Choroid plexus epithelial cell (primary cell): ENCODE measurements at regions not wholly inside any gene's neighbourhood (a gene's known extent, or its start where the extent isn't known, plus 50 kb on each side); places are given as distances from the start of the nearest gene placed in this dataset.

Experiments
- DNase-seq: peaks from one replicate; pipeline ENCODE4 v3.0.0-alpha.2; 2010; ENCODE audit warnings: low read depth
- H3K4me3 ChIP-seq: 2 replicates; pipeline ENCODE4 v1.5.1; 2011; ENCODE audit warnings: low read depth, mild to moderate bottlenecking, control low read depth, low read length, moderate library complexity
- TF ChIP-seq, protein P1 (sequence below): conservative IDR thresholded peaks from 2 replicates; pipeline ENCODE4 v1.5.1; 2011; ENCODE audit warnings: low read depth, mild to moderate bottlenecking, control low read depth, inconsistent platforms, low read length, moderate library complexity

DNA sequence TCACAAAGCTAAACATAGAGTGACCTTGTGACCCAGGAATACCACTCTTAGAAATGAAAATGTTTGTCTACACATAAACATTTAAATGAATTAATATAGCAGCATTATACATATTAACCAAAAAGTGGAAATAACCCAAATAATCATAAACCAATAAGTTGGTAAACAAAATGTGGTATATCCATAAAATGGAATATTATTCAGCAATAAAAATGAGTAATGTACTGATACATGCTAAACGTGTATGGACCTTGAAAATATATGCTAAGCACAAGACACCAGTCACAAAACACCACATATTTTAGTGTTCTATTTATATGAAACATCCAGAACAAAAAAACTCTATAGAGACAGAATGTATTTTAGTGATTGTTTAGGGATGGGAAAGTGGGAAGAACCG, 68.9 kb upstream of the FUT9 start:
- no peak overlapping the region for H3K4me3 ChIP-seq
- no peak for DNase-seq
- TF ChIP-seq, protein P1, sequence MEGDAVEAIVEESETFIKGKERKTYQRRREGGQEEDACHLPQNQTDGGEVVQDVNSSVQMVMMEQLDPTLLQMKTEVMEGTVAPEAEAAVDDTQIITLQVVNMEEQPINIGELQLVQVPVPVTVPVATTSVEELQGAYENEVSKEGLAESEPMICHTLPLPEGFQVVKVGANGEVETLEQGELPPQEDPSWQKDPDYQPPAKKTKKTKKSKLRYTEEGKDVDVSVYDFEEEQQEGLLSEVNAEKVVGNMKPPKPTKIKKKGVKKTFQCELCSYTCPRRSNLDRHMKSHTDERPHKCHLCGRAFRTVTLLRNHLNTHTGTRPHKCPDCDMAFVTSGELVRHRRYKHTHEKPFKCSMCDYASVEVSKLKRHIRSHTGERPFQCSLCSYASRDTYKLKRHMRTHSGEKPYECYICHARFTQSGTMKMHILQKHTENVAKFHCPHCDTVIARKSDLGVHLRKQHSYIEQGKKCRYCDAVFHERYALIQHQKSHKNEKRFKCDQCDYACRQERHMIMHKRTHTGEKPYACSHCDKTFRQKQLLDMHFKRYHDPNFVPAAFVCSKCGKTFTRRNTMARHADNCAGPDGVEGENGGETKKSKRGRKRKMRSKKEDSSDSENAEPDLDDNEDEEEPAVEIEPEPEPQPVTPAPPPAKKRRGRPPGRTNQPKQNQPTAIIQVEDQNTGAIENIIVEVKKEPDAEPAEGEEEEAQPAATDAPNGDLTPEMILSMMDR: no peak

DNA sequence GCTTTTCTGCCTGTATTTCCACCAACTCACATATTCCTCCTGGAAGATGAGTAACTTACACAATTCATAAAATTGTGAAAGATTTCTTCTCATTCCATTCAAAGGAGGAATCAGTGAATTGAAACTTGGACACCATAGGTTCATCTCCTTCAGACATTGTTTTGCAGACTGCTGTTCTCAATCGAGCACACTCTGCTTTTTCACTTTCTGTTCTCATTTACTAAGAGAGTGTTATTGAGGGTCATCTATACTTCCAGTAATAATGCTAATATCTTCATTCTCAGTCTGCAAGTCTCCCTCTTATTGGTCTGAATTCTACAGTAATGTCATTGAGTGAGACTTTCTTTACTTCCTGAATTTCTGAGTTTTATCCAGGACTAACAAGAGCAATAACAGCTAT, 67.5 kb upstream of the FUT9 start:
- no peak overlapping the region for H3K4me3 ChIP-seq
- TF ChIP-seq, protein P1: no peak

DNA sequence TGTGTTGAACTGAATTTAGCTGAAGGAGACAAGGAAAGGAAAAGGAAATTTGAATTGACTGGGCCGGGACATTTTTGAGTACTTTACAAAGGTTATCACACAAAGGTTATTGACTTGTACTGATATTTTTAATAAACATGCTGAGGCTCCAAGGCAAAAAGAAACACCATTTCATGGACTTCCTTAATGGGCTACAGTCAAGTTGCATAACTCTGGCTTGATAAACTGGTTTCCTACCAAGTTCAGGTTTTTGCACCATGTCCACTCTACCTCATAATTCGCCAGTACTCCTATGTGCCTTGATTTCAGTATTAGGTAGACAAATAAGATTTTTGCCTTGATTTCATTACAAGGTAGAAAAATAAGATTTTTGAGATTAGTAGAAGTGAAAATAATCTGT, 65.8 kb upstream of the FUT9 start:
- TF ChIP-seq, protein P1: no peak
- no peak overlapping the region for H3K4me3 ChIP-seq
- DNase-seq: no peak

More for the DNA sequence above, 67.5 kb upstream of the FUT9 start:
- DNase-seq: no peak

DNA sequence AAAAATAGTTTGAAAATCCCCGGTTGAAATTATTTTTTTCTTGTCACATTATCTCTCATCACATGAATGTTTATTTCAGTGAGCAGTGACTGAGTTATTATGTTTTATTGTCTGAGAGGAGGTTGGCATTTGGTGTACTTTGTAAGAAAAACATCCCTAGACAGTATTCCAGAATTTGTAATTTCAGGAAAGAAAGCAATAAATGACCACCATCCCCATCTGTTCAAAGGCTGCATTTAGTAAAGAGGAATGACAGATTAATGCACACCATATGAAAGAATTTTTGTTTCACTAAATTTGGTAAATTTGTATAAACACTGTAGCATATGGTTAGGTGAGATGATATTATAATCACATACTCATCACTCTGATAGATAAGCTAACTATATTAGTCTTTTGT, 57.1 kb upstream of the FUT9 start:
- H3K4me3 ChIP-seq: no peak overlapping the region
- TF ChIP-seq, protein P1: no peak
- no peak for DNase-seq

DNA sequence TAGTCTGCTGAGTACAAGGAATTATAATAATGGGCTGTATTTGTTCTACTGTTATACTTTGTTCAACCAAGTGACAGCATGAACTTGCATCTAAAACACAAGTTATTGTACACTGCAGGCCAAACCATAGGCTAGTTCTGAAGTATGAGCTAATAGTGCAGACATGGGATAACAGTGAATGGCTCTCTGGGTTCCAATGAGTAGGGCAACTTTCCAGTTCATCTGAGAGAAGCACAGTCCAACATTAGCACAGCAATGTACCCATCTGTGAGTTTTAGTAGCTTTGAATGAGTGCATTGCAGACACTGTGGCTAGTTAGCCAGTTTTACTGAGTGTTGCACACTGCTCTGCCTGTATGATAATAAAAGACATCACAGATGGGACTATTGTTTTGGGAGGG, 56.5 kb upstream of the FUT9 start:
- no peak for DNase-seq
- TF ChIP-seq, protein P1: no peak
- no peak overlapping the region for H3K4me3 ChIP-seq
